Fibroblast of skin of right biceps (primary cell): ENCODE measurements at regions not wholly inside any gene's neighbourhood (a gene's known extent, or its start where the extent isn't known, plus 50 kb on each side); places are given as distances from the start of the nearest gene placed in this dataset.
"Not testable (repeated sequence)": the region's sequence is repeated elsewhere in the genome, so short reads cannot be mapped to it uniquely, and the experiment has no call there.

Experiments
- DNase-seq: peaks from one replicate; pipeline ENCODE4 v3.0.0-alpha.2; 2013

DNA sequence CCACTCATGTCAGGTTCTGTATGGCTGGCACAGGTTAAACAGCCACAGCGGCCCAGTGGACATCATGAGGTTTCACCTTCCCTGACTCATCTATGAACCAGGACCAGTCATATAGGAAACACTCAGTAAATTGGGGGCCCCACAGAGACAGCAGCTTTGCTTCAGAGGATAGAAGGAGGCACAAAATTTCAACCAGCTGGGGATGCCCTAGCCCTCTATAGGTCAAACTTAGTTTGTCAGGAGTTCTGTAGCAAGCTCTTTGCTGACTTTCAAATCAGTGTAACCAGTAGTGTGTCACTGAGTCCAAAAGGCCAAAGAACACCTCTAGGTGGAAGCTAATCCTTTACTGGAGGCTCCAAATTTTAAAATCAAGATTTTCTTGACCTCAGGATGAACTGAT, 4157.8 kb upstream of the TPTE start:
- not testable (repeated sequence) for DNase-seq

DNA sequence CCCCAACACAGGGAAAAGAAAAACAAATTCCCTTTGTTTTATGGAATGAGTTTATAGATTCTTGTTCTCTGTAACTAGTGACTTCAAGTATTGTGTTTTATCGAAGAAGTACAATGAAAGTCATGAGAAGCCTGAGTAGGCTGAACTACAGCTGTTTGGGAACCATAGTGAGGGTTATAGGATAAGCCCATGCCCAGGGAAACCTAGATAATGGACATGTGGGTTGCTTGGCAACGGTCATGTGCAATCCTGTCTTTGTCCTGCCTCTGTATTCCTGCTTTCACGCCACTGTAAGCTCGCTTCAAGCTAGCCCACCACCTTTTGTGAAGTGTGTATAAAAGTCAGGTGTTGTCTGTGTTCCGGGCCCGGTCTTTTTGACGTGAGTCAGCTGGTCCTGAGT, 4152.6 kb upstream of the TPTE start:
- DNase-seq = peak; percentile 1

DNA sequence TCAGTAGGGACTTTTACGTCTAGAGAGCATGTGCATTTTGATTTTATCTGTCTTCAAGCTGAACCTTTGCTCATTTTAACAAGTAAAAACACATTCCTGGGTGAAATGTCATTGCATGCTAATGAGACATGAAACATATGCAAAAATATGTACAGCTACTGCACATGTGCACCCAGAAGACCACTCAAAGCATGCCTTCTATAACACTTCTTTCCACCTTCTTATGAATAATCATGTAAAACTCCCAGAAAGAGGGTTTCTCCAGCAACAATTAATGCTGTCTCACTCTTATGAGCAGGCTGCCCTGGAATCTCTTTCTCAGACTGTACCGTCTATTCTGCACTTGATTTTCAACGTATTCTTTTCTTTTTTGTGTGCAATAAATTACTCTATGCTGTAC, 4148.1 kb upstream of the TPTE start:
- DNase-seq = peak; percentile 81

DNA sequence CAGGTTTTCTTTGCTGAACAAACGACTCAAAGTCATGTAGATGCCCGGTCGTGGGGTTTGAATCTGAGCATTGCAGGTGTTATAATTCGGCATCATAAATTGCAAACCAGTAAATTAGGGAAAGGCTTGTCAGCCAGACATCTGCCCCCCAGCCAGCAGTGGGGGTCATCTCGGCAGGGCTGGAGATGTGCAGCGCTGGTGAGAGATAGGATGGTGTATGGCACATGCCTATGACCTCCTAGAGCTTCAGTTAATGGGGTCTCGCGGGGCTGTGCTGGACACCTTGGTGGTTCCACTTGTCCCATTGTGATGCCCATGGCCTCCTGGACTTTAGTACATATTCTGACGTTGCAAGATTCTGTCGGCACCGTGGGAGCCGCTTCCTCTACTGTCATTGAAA, 4147.2 kb upstream of the TPTE start:
- DNase-seq = peak; percentile 0

DNA sequence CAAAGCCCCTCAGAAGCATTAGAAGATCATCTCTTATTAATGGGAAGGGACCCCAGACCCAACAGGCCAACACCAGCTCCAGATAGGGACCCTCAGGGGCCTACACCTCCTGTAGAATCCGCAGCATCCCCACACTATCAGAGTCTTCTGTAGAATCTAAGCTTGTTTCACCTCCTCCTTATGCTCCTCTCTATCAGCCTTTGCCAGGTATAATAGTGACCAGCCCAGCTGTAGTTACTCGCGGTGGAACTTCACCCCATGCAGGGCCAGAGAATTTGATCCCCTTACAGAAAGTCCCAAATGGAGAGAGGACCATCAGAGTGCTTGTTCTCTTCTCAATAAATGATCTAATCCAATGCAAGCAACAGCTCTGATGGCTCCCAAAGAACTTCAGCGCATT, 4146.5 kb upstream of the TPTE start:
- DNase-seq = peak; percentile 0

DNA sequence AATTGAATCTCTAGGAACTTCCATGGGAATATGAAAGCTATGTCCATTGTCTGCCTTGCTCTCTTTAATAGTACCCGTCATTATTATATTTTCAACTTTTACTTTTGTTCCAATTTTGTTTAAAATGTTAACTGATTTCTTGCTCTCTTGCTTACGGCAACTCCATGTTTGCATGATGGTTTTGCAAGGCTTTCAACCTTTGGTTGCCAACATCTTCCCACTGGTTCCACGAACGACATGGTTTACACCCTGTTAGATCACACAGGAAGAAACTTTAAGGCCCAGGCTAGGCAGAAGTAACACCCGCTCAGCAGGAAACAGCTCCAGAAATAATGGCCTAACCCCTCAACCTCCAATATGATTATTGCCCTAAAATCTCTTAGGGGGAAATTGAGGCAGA, 4145.6 kb upstream of the TPTE start:
- DNase-seq = not testable (repeated sequence)

DNA sequence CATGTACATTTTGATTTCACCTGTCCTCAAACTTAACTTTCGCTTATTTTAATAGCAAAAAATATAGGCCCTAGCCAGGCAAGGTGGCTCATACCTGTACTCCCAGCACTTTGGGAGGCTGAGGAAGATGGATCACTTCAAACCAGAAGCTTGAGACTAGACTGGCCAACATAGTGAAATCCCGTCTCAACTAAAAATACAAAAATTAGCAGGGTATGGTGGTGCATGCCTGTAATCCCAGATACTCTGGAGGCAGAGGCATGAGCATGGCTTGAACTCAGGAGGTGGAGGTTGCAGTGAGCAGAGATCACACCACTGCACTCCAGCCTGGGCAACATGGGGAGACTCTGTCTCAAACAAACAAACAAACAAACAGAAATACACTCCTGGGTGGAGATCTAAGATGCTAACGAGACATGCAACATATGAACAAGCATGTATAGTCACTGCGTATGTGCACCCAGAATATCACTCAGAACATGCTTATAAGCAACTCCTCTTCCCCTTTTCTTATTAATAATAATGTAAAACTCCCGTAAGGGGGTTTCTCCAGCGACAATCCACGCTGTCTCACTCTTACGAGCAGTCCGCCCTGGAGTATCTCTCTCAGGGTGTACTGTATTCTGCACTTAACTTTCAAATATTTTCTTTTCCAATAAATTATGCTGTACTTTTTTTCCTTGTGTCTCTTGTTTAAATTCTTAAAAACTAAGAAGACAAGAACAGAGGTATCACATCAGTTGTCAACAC, 4144.9 kb upstream of the TPTE start:
- not testable (repeated sequence) for DNase-seq
